ENCODE measurements at regions not wholly inside any gene's neighbourhood (a gene's known extent, or its start where the extent isn't known, plus 50 kb on each side); places are given as distances from the start of the nearest gene placed in this dataset.

DNA sequence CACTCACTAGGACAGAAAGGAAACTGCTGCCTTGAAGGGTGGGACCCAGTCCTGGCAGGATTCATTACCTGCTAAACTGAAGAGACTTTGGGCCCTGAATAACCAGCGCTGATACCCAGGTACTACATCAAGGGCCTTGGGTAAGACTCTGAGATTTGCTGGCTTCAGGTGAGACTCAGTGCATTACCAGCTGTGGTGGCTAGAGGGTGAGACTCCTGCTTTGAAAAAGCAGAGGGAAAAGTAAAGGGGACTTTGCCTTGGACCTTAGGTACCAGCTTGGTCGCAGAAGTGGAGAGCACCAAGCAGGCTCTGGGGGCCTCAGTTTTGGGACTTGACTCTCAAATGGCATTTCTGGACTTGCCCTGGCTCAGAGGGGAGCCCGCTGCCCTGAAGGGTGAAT, 673.3 kb downstream of the NXPH1 start:
- H3K27me3 ChIP-seq (ENCODE audit: insufficient read depth, low read depth, severe bottlenecking), result no peaks in the 10 kb centered on the region
- peaks cover 6% of the 10 kb centered on the region for H3K9me3 ChIP-seq (ENCODE audit: severe bottlenecking)
- no peak for DNase-seq
- no peak for TF ChIP-seq CTCF (IDR thresholded peaks at IDR 0.05; ENCODE audit: low read depth, low read length)
- no peak overlapping the region for H3K4me3 ChIP-seq (ENCODE audit: low read depth, low read length)
- no peak overlapping the region for H3K27ac ChIP-seq
- H3K36me3 ChIP-seq, result no peaks in the 10 kb centered on the region

- no peak for TF ChIP-seq CTCF (IDR thresholded peaks at IDR 0.05; ENCODE audit: low read depth, low read length)
- H3K4me3 ChIP-seq (ENCODE audit: low read depth, low read length), result no peak overlapping the region
- no peak for DNase-seq
Observed at GRCh38 chr7:9120331-9120730, 686.9 kb downstream of the NXPH1 start.

GRCh38 chr7:9124320-9124719, 690.9 kb downstream of the NXPH1 start:
- Histone ChIP-seq H3K9me3 (ENCODE audit: severe bottlenecking) (no peaks in the 10 kb centered on the region), H3K27ac (no peak overlapping the region), H3K27me3 (ENCODE audit: insufficient read depth, low read depth, severe bottlenecking) (no peaks in the 10 kb centered on the region), H3K4me3 (ENCODE audit: low read depth, low read length) (no peak overlapping the region), H3K36me3 (no peaks in the 10 kb centered on the region)
- DNase-seq, result no peak
- no peak for TF ChIP-seq CTCF (IDR thresholded peaks at IDR 0.05; ENCODE audit: low read depth, low read length)

More at GRCh38 chr7:9120331-9120730, 686.9 kb downstream of the NXPH1 start:
- H3K36me3 ChIP-seq, result no peaks in the 10 kb centered on the region
- H3K9me3 ChIP-seq (ENCODE audit: severe bottlenecking), result no peaks in the 10 kb centered on the region
- H3K27ac ChIP-seq, result no peak overlapping the region
- H3K27me3 ChIP-seq (ENCODE audit: insufficient read depth, low read depth, severe bottlenecking), result no peaks in the 10 kb centered on the region

DNA sequence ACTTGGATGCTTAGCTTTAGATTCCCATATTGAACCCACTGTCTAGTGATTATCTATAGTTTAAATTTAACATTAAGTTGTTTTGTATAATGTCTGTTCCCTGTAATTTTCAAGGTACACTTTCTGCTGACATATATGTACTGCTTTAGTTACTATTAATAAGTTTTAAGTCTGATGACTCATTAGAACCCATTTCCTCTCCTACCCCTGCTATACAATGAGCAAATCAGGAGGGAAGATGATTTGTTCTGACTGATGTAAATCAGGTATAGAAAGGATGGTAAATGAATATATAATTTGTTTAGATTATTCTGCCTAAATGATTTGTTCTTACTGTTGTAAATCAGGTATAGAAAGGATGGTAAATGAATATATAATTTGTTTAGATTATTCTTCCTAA, 691.8 kb downstream of the NXPH1 start:
- no peaks in the 10 kb centered on the region for H3K27me3 ChIP-seq (ENCODE audit: insufficient read depth, low read depth, severe bottlenecking)
- H3K36me3 ChIP-seq, result no peaks in the 10 kb centered on the region
- no peak for TF ChIP-seq CTCF (IDR thresholded peaks at IDR 0.05; ENCODE audit: low read depth, low read length)
- H3K4me3 ChIP-seq (ENCODE audit: low read depth, low read length), result no peak overlapping the region
- H3K9me3 ChIP-seq (ENCODE audit: severe bottlenecking), result no peaks in the 10 kb centered on the region
- DNase-seq, result no peak
- no peak overlapping the region for H3K27ac ChIP-seq

- Histone ChIP-seq H3K27me3 (ENCODE audit: insufficient read depth, low read depth, severe bottlenecking) (no peaks in the 10 kb centered on the region), H3K36me3 (no peaks in the 10 kb centered on the region), H3K9me3 (ENCODE audit: severe bottlenecking) (no peaks in the 10 kb centered on the region), H3K27ac (no peak overlapping the region), H3K4me3 (ENCODE audit: low read depth, low read length) (no peak overlapping the region)
- DNase-seq, result no peak
- no peak for TF ChIP-seq CTCF (IDR thresholded peaks at IDR 0.05; ENCODE audit: low read depth, low read length)
Observed at GRCh38 chr7:9127901-9128300, 694.5 kb downstream of the NXPH1 start.

GRCh38 chr7:9148687-9149086, 715.3 kb downstream of the NXPH1 start:
- no peak for TF ChIP-seq CTCF (IDR thresholded peaks at IDR 0.05; ENCODE audit: low read depth, low read length)
- Histone ChIP-seq H3K4me3 (ENCODE audit: low read depth, low read length) (no peak overlapping the region), H3K36me3 (no peaks in the 10 kb centered on the region), H3K27ac (no peak overlapping the region), H3K27me3 (ENCODE audit: insufficient read depth, low read depth, severe bottlenecking) (no peaks in the 10 kb centered on the region), H3K9me3 (ENCODE audit: severe bottlenecking) (peaks cover 4% of the 10 kb centered on the region)
- no peak for DNase-seq
